Testis (tissue), 2 donors: ENCODE measurements at regions not wholly inside any gene's neighbourhood (a gene's known extent, or its start where the extent isn't known, plus 50 kb on each side); places are given as distances from the start of the nearest gene placed in this dataset.

ENCODE experiments used
- POLR2A ChIP-seq: fragments of 450-650 bp; IDR thresholded peaks from one replicate; pipeline ENCODE4 v1.6.1; 2017; ENCODE audit warnings: antibody characterized with exemption, mild to moderate bottlenecking, moderate library complexity
- TF ChIP-seq, protein P1 (sequence below), 3 experiments: fragments of 450-650 bp in 2 of 3; fragments of 200-600 bp in 1 of 3; sonication (generic) in 1 of 3; IDR thresholded peaks; one replicate each; pipeline ENCODE4 v1.5.1; 2016 to 2019; ENCODE audit warnings: antibody characterized with exemption in 3 of 3, mild to moderate bottlenecking in 2 of 3, moderate library complexity in 1 of 3

DNA sequence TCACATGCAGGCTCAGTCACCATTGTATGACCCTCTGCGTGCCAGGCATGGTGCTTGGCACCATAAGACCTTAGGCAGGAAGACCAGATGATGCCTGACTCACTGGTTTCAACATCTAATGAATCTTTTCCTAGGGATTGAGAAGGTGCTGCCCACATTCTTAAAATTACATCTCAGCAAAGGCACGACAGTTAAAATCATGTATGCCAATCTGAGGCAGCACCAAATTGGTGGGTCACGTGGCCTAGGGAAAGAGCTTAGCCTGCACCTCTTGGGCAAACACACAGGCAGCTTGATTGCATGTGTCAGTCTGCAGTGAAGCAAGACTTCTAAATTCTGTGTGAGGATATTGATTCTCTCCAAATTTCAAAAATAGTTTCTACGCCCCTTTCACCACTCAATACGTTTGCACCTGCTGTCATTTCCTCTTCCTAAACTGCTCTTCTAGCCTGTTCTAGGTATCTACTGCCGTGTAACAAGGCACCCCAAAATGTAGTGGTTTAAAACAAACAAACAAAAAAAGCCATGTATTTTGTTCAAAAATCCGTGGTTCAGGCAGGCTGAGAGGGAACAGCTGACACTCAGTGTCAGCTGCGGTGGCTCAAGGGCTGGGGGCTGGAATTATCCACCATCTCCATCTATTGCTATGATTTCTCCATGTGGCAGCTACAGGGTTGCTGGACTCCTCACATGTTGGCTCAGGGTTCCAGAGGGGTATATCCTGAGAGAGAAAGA lies 160.2 kb upstream of the FGGY start:
- TF ChIP-seq, protein P1, sequence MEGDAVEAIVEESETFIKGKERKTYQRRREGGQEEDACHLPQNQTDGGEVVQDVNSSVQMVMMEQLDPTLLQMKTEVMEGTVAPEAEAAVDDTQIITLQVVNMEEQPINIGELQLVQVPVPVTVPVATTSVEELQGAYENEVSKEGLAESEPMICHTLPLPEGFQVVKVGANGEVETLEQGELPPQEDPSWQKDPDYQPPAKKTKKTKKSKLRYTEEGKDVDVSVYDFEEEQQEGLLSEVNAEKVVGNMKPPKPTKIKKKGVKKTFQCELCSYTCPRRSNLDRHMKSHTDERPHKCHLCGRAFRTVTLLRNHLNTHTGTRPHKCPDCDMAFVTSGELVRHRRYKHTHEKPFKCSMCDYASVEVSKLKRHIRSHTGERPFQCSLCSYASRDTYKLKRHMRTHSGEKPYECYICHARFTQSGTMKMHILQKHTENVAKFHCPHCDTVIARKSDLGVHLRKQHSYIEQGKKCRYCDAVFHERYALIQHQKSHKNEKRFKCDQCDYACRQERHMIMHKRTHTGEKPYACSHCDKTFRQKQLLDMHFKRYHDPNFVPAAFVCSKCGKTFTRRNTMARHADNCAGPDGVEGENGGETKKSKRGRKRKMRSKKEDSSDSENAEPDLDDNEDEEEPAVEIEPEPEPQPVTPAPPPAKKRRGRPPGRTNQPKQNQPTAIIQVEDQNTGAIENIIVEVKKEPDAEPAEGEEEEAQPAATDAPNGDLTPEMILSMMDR (IDR thresholded peaks at IDR 0.05): no peak
- no peak for TF ChIP-seq POLR2A
